UCSD-AML1 (cell line): ENCODE measurements at regions not wholly inside any gene's neighbourhood (a gene's known extent, or its start where the extent isn't known, plus 50 kb on each side); places are given as distances from the start of the nearest gene placed in this dataset.

Source experiments
- DNase-seq: peaks from one replicate; lab custom pipeline; 2025; ENCODE audit not compliant: unreplicated experiment; lab: John Stamatoyannopoulos, UW

- no peak for DNase-seq
These were observed 110.7 kb downstream of the BTG1 start for GRCh38 chr12:92034858-92035401.

DNA sequence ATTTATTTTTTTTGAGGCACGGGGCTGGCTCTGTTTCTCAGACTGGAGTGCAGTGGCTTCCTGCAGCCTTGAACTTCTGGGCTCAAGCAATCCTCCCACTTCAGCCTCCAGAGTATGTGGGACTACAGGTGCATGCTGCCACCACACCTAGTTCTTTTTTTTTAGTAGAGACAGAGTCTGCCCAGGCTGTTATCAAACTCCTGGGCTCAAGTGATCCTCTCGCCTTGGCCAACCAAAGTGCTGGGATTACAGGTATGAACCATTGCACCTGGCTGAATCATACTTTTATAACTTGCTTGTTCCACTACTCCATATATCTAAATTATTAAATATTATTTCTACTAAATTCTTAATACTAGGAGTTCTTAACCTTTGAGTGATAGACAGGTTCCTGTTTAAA lies 111.6 kb downstream of the BTG1 start:
- DNase-seq = no peak

DNA sequence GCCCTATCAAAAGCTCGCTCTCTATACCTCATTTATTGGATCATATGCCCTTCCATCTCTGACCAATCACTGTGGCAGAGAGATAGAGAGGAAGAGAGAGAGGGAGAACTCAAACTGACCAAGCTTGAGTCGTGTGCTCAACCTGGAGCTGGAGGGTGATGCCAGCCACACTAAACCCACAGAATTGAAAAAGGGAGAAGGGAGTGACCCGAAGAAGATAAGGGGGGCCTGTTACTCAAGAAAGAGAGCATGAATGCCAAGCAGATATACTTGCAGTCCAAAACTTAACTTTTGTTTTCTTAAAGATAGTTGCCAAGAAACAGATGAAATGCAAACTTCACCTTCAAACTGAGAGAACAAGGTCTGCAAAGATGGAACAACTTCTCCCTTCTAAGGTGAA lies 112.7 kb downstream of the BTG1 start:
- DNase-seq = no peak

GRCh38 chr12:92032101-92032500 lies 113.5 kb downstream of the BTG1 start:
- DNase-seq = no peak

- no peak for DNase-seq
These were observed 115.0 kb downstream of the BTG1 start for GRCh38 chr12:92030618-92031017.

DNA sequence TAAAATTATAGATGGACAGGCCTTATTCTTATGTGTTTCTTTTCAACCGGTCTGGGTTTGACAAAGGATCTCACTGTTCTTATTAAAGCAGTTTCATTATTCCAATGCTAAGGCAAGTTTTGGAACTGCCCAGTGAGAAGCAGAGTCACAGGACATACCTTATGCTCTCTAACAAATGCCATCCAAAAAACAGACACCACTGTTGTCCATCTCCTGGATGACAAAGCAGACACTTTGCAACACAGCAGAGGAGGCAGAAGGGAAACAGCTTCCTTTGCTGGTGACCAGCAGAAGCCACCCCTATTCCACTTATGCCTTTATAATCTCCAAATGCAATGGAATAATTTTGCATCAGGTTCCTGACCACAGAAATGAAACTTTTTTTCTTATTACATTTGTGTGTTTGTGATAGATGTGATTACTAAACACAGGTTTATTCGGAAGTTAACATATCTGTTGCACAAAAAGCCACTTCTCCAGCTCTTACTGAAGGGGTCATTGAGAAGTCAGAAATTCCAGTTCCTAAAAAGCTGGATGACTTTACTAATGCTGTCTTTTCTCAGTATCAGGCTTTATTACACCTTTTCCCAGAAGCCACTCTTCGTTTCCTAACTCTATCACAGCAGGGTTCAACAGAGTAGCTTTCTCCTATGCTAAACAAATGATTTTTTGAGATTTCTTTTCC lies 115.6 kb downstream of the BTG1 start:
- DNase-seq = no peak

DNA sequence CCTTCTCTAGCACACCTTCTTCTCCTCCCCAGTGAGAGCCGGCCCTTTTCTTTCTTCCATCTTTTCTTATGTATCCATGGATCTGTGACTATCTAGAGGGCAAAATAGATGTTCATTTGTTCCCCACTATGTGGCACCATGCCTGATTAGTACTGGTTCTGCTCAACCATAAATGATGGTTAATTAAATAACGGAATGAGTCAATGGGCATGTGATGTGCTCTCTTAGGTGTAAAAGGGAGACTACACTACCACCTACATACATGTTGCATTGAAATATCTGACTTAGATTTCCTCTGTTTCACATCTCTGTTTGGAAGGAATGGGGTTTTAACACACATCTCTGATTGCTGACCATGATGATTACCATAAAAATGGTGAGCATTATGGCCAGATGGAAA lies 116.5 kb downstream of the BTG1 start:
- DNase-seq = no peak

- DNase-seq = no peak
These were observed 117.3 kb downstream of the BTG1 start for GRCh38 chr12:92028441-92028709.

- no peak for DNase-seq
These were observed 117.8 kb downstream of the BTG1 start for GRCh38 chr12:92027701-92028440.

DNA sequence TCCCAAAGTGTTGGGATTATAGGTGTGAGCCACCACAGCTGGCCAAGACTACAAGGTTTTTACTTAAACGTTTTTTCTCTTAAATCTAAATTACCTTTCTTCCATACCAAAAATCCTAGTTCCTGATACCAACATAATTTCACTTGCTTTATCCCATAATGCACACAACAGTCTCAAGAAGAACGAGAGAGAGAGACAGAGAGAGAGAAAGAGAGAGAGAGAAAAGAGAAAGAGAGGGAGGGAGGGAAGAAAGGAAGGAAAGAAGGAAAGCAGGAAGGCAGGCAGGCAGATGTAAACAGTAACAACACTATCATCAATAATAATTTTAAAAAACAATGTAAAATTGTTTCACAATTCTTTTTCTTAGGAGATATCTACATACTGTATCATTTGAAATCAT lies 118.4 kb downstream of the BTG1 start:
- DNase-seq = no peak

DNA sequence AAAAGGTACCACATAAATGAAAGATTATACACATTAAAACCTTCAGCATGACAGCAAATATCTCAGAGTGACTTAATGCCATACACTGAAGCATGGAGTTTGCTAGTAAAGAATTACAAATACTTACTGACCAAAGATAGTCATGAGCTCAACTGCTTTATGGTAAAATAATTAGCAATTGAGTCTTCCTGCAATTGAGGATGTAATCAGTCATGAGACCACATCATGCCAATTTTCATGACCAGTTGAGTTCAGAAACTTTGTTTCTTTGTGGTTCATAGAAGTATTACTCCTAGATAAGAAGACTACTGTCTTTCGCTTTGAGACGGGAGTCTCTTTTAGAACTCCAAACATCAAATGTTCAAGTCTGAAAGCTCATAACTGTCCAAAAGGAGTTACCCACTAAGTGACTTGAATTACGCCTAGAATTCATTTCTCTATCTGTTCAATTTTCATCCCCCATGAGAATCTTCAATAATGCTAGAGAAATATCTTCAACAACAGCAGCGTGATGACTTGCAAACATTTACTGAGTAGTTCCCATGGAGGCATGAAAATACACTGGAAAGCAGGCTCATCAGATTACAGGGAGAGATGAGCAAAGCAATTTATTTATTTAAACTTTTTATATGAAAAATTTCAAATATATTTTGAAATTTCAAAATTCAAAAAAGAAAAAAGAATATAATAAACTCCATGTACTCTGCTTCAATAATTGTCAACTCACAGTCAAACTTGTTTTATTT lies 120.0 kb downstream of the BTG1 start:
- DNase-seq = no peak

GRCh38 chr12:92022093-92022492 lies 123.6 kb downstream of the BTG1 start:
- DNase-seq = no peak

DNA sequence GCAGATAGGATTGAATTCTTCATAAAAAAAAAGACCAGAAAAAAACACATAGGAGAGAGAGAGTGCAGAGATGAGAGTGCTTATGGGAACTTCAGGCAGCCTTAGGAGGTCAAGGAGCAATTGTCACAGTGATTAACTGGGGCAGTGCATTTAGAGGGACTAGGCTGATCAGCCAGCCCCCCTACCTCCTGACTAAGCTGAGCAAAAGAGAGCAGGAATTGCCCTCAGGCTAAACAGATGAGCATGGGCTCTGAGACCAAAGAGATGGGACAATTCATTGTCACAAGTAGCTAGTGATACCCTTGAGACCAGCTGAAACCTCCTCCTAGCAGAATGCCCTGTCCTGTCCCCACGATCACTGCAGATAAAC lies 124.0 kb downstream of the BTG1 start:
- DNase-seq = no peak

GRCh38 chr12:92020983-92021665 lies 124.5 kb downstream of the BTG1 start:
- no peak for DNase-seq

DNA sequence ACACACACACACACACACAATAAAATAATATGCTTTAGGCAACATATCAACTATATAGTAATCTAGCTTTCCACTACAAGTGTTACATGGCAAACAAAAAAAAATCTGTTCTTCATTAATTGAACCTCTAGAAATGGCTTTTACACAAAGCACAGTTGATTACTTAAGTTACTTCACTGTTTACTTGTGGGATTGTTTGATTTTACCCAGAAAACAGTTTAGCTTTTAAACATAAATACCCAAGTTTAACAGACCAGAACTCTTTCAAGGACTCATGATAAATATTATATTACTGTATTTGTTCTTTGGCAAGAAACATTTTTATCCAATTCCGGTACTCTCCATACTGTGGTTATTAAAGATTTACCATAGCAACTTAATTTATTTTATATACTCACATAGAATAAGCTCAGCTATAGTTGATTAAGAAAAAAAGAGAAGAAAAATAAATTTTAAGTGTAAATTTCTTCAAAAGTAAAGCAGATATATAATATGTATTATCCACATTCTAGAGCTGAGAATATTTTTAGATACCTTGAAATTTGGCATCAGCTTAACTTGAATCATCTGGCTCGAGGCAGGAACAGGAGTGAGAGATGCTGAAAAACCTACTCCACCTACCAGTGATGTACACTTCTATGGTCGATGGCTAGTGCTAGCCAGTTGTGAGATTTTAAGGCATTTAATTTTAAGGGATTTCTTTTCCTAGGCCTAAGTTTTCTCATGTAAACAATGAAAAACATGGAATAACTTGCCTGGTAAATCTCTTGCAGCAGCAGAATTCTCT lies 126.0 kb downstream of the BTG1 start:
- no peak for DNase-seq

- DNase-seq = no peak
These were observed 133.0 kb downstream of the BTG1 start for GRCh38 chr12:92012691-92013090.

DNA sequence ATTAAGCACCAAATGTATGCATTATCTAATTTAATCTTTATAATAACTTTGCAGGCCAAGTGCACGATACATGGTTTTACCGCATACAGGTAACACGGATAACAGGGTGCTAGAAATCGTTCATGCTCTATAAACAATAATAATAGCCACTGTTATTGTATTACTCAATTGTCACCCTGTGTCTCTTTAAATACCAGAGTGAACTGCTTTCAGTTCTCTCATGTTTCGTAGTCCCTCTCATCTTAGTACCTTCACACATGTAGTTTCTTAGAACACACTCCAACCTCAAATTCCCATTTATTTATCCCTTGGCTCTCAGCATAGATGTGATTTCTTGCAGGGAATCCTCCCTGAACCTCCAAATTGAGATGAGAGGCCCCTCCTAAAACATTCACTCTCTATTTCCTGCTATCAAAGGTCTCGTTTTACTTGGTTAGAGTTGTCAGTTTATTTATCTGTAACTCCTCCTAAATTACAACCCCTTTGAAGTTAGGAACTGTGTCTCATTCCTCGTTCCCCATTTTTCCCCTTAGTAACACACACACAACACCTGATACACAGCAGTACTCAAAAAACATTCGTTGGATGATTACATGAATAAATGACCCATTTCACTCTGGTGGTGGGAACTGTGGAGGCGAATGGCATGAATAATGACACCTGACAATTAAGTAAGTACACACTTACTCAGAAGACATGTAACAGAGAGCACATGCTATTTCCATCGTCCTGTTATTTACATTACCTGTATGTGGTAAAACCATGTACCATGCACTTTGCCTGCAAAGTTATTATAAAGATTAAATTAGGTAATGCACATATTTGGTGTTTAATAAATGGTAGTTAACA lies 134.6 kb downstream of the BTG1 start:
- no peak for DNase-seq

DNA sequence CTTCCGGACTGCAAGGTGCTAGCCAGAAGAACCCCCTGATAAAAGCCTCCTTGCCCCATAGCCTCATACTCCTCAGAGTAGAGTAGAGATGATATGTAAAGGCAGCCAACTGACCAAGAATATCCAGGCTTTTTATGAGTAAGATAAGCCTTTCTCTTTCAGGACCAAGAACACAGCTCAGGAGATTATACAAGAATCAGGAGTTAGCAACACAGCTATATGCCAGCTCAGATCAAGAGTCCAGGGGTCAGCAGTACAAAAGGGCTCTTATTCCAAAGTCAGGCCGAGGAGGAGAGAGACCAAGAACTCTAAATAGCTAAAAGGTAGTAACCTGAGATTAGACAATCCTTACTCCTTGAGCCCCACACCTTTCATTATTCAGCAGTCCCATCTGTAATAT lies 135.3 kb downstream of the BTG1 start:
- no peak for DNase-seq

DNA sequence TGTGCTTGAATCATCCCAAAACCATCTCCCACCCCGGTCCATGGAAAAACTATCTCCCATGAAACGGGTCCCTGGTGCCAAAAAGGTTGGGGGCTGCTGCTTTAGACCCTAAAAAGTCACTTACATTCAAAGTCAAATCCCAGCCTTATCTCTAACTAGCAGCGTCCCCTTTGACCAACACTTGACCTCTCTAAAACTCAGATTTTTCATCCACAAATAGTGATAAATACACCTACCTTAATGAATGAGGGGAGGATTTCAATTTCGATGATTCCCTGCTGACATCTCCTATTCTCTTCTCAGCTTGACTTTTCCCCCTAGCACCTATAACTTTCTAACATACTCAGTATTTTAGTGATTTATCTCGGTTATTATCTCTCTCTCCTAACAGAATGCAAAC lies 137.3 kb downstream of the BTG1 start:
- DNase-seq = no peak

DNA sequence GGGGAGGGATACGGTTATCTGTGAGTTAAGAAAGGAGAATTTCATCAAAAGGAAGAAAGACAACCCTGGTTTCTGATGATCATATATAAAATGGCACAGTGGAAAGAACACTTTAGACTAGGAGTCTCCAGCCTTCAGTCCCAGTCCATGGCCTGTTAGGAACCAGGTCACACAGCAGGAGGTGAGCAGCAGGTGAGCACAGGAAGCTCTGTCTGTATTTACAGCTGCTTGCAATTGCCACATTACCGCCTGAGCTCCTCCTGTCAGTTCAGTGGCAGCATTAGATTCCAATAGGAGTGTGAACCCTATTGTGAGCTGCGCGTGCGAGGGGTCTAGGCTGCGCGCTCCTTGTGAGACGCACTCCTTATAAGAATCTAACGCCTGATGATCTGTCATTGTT lies 137.9 kb downstream of the BTG1 start:
- DNase-seq = no peak
